Endothelial cell (in vitro differentiated cells): ENCODE measurements at regions not wholly inside any gene's neighbourhood (a gene's known extent, or its start where the extent isn't known, plus 50 kb on each side); places are given as distances from the start of the nearest gene placed in this dataset.

Experiments used
- DNase-seq: peaks from one replicate; pipeline ENCODE4 v3.0.0; 2021; ENCODE audit warnings: low spot score
- H3K27ac Mint-ChIP-seq: one replicate; pipeline ENCODE4 v1.8.0; 2021; ENCODE audit warnings: mixed read lengths, inconsistent platforms; ENCODE audit not compliant: unreplicated experiment
- H3K27me3 Mint-ChIP-seq: one replicate; pipeline ENCODE4 v1.8.0; 2021; ENCODE audit warnings: mild to moderate bottlenecking, moderate library complexity, mixed read lengths, inconsistent platforms; ENCODE audit not compliant: unreplicated experiment
- H3K36me3 Mint-ChIP-seq: one replicate; pipeline ENCODE4 v1.8.0; 2021; ENCODE audit warnings: mild to moderate bottlenecking, low read depth, mixed read lengths, inconsistent platforms; ENCODE audit not compliant: unreplicated experiment
- H3K4me1 Mint-ChIP-seq: one replicate; pipeline ENCODE4 v1.8.0; 2021; ENCODE audit warnings: mild to moderate bottlenecking, mixed read lengths, inconsistent platforms; ENCODE audit not compliant: unreplicated experiment
- H3K4me3 Mint-ChIP-seq: one replicate; pipeline ENCODE4 v1.8.0; 2021; ENCODE audit warnings: mild to moderate bottlenecking, mixed read lengths, inconsistent platforms; ENCODE audit not compliant: unreplicated experiment
- H3K9me3 Mint-ChIP-seq: one replicate; pipeline ENCODE4 v1.8.0; 2021; ENCODE audit warnings: mixed read lengths, inconsistent platforms; ENCODE audit not compliant: unreplicated experiment
- CTCF ChIP-seq: fragments of 200-600 bp; sonication (generic); IDR thresholded peaks from one replicate; pipeline ENCODE4 v1.5.0; 2021; ENCODE audit warnings: antibody characterized with exemption; ENCODE audit not compliant: unreplicated experiment

GRCh38 chr10:62577666-62578291 is 203.6 kb downstream of the ZNF365 start:
- H3K27ac Mint-ChIP-seq = no peak overlapping the region
- no peak overlapping the region for H3K4me3 Mint-ChIP-seq

GRCh38 chr10:62578301-62578700 is 204.1 kb downstream of the ZNF365 start:
- Mint-ChIP-seq H3K9me3 (no peaks in the 10 kb centered on the region), H3K4me3 (no peak overlapping the region), H3K36me3 (no peaks in the 10 kb centered on the region), H3K27me3 (no peaks in the 10 kb centered on the region), H3K27ac (no peak overlapping the region), H3K4me1 (no peaks in the 10 kb centered on the region)
- no peak for DNase-seq
- no peak for TF ChIP-seq CTCF

More at GRCh38 chr10:62577666-62578291, 203.6 kb downstream of the ZNF365 start:
- no peaks in the 10 kb centered on the region for H3K36me3 Mint-ChIP-seq
- TF ChIP-seq CTCF = no peak
- H3K9me3 Mint-ChIP-seq = no peaks in the 10 kb centered on the region
- H3K4me1 Mint-ChIP-seq = no peaks in the 10 kb centered on the region
- DNase-seq = no peak
- H3K27me3 Mint-ChIP-seq = no peaks in the 10 kb centered on the region

DNA sequence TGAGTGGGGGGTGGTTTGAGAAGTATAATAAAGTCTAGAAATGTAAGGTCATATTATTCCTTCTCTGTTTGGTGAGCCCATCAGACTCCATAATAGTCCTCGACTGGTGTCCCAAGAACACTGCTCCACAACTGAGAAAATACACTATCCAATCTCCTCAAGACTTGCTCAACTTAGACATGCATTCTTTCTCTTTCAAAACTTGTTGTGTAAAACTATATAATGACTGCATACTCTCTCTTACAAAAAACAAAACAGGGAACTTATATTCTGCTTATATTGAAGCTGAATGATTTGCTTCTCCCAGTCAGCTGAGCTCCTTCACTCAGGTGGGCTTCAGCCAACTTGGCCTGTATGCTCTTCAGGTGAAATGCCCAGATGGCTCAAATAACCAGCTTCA is 204.7 kb downstream of the ZNF365 start:
- Mint-ChIP-seq H3K4me3 (no peak overlapping the region), H3K27ac (no peak overlapping the region), H3K9me3 (no peaks in the 10 kb centered on the region), H3K4me1 (no peaks in the 10 kb centered on the region), H3K27me3 (no peaks in the 10 kb centered on the region), H3K36me3 (no peaks in the 10 kb centered on the region)
- TF ChIP-seq CTCF = no peak
- DNase-seq = no peak

- Mint-ChIP-seq H3K9me3 (no peaks in the 10 kb centered on the region), H3K36me3 (no peaks in the 10 kb centered on the region), H3K4me3 (no peak overlapping the region), H3K4me1 (no peaks in the 10 kb centered on the region), H3K27ac (no peak overlapping the region), H3K27me3 (no peaks in the 10 kb centered on the region)
- TF ChIP-seq CTCF = no peak
- no peak for DNase-seq
Observed at GRCh38 chr10:62580396-62580795, 206.2 kb downstream of the ZNF365 start.

DNA sequence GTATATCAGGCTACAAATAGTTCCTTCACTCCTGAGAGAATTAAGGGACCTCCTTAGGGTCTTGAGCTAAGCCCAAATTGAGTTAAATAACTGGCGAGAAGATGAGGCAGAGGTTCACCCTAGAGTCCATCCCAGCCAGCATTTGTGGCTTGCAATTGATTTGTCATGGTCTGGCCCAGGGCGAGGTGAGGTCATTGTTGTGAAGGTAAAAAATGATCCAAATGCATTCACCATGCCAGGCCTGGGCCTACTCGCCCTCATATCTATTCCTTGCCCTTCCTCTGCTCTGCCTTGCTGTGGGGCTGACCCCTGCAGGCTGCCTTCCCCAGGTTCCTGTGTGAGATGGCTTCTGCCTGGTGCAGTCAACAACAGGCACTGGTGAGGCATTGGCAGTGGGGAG is 207.2 kb downstream of the ZNF365 start:
- H3K4me3 Mint-ChIP-seq = no peak overlapping the region
- DNase-seq = no peak
- H3K36me3 Mint-ChIP-seq = no peaks in the 10 kb centered on the region
- no peak overlapping the region for H3K27ac Mint-ChIP-seq
- TF ChIP-seq CTCF = no peak
- no peaks in the 10 kb centered on the region for H3K9me3 Mint-ChIP-seq
- H3K4me1 Mint-ChIP-seq = no peaks in the 10 kb centered on the region
- no peaks in the 10 kb centered on the region for H3K27me3 Mint-ChIP-seq
